CD4-positive, alpha-beta T cell treated with Interleukin-21 for 1 hour (primary cell): ENCODE measurements at regions not wholly inside any gene's neighbourhood (a gene's known extent, or its start where the extent isn't known, plus 50 kb on each side); places are given as distances from the start of the nearest gene placed in this dataset.

Experiments used
- DNase-seq: peaks from one replicate; pipeline ENCODE4 v3.0.0-alpha.2; 2020

GRCh38 chr9:14466429-14466818 lies 152.5 kb upstream of the NFIB start:
- no peak for DNase-seq

GRCh38 chr9:14462950-14463349 lies 149.0 kb upstream of the NFIB start:
- no peak for DNase-seq

GRCh38 chr9:14455243-14455642 lies 141.3 kb upstream of the NFIB start:
- no peak for DNase-seq

- no peak for DNase-seq
Observed at GRCh38 chr9:14453286-14453685, 139.3 kb upstream of the NFIB start.

- no peak for DNase-seq
Observed at GRCh38 chr9:14452539-14452938, 138.6 kb upstream of the NFIB start.

GRCh38 chr9:14451949-14452348 lies 138.0 kb upstream of the NFIB start:
- no peak for DNase-seq

- DNase-seq, result no peak
Observed at GRCh38 chr9:14447103-14447502, 133.2 kb upstream of the NFIB start.

GRCh38 chr9:14445946-14446345 lies 132.0 kb upstream of the NFIB start:
- DNase-seq, result no peak

- DNase-seq, result no peak
Observed at GRCh38 chr9:14442956-14443355, 129.0 kb upstream of the NFIB start.

- DNase-seq, result no peak
Observed at GRCh38 chr9:14441976-14442651, 128.2 kb upstream of the NFIB start.

- no peak for DNase-seq
Observed at GRCh38 chr9:14441115-14441514, 127.2 kb upstream of the NFIB start.

- DNase-seq, result no peak
Observed at GRCh38 chr9:14440062-14440461, 126.1 kb upstream of the NFIB start.

- no peak for DNase-seq
Observed at GRCh38 chr9:14439555-14439954, 125.6 kb upstream of the NFIB start.

GRCh38 chr9:14438232-14439021 lies 124.5 kb upstream of the NFIB start:
- DNase-seq, result no peak

- no peak for DNase-seq
Observed at GRCh38 chr9:14437354-14438231, 123.7 kb upstream of the NFIB start.

GRCh38 chr9:14435871-14436270 lies 121.9 kb upstream of the NFIB start:
- DNase-seq, result no peak

GRCh38 chr9:14434971-14435718 lies 121.2 kb upstream of the NFIB start:
- no peak for DNase-seq

- DNase-seq, result no peak
Observed at GRCh38 chr9:14434158-14434504, 120.2 kb upstream of the NFIB start.

- DNase-seq, result no peak
Observed at GRCh38 chr9:14433351-14434157, 119.6 kb upstream of the NFIB start.

GRCh38 chr9:14432666-14433350 lies 118.9 kb upstream of the NFIB start:
- DNase-seq, result no peak

GRCh38 chr9:14428781-14429230 lies 114.9 kb upstream of the NFIB start:
- DNase-seq, result peak; percentile 19
